Mesenchymal stem cell (in vitro differentiated cells and primary cell): ENCODE measurements at regions not wholly inside any gene's neighbourhood (a gene's known extent, or its start where the extent isn't known, plus 50 kb on each side); places are given as distances from the start of the nearest gene placed in this dataset.

Experiments
- DNase-seq: peaks from one replicate; pipeline ENCODE4 v3.0.0-alpha.2; 2013
- H2AFZ ChIP-seq: one replicate; pipeline ENCODE4 v1.6.1; 2013; ENCODE audit warnings: low read depth, mild to moderate bottlenecking, control low read depth, inconsistent platforms, low read length, moderate library complexity
- H2AK5ac ChIP-seq: 2 replicates; pipeline ENCODE4 v1.6.1; 2013; ENCODE audit warnings: low read length, moderate library complexity, mild to moderate bottlenecking, inconsistent platforms; ENCODE audit not compliant: severe bottlenecking
- H2BK120ac ChIP-seq: one replicate; pipeline ENCODE4 v1.6.1; 2013; ENCODE audit warnings: low read depth, mild to moderate bottlenecking, inconsistent platforms, low read length, moderate library complexity
- H2BK12ac ChIP-seq, 2 experiments: one replicate each; pipeline ENCODE4 v1.6.1; 2013; ENCODE audit warnings: inconsistent platforms in 2 of 2, low read length in 2 of 2, mild to moderate bottlenecking in 2 of 2, moderate library complexity in 2 of 2, control low read depth in 1 of 2
- H2BK15ac ChIP-seq: one replicate; pipeline ENCODE4 v1.6.1; 2013; ENCODE audit warnings: mild to moderate bottlenecking, low read depth, inconsistent platforms; ENCODE audit not compliant: poor library complexity, severe bottlenecking
- H2BK5ac ChIP-seq: 2 replicates; pipeline ENCODE4 v1.6.1; 2013; ENCODE audit warnings: low read depth, mild to moderate bottlenecking, low read length, control low read depth, inconsistent platforms; ENCODE audit not compliant: poor library complexity, severe bottlenecking
- H3K14ac ChIP-seq, 2 experiments: one replicate each; pipeline ENCODE4 v1.6.1; 2013; ENCODE audit warnings: inconsistent platforms in 2 of 2, low read length in 2 of 2, control low read depth in 1 of 2, mild to moderate bottlenecking in 1 of 2, moderate library complexity in 1 of 2
- H3K18ac ChIP-seq, 2 experiments: one replicate each; pipeline ENCODE4 v1.6.1; 2013; ENCODE audit warnings: inconsistent platforms in 2 of 2, low read length in 2 of 2, control low read depth in 1 of 2, low read depth in 1 of 2, mild to moderate bottlenecking in 1 of 2
- H3K23ac ChIP-seq, 2 experiments: one replicate each; pipeline ENCODE4 v1.6.1; 2013; ENCODE audit warnings: inconsistent platforms in 2 of 2, low read length in 2 of 2, mild to moderate bottlenecking in 2 of 2, moderate library complexity in 2 of 2, control low read depth in 1 of 2
- H3K27ac ChIP-seq: 2 replicates; pipeline ENCODE4 v1.5.1; 2013; ENCODE audit warnings: mild to moderate bottlenecking, moderate library complexity, low read length, control low read depth, inconsistent platforms; ENCODE audit not compliant: poor library complexity, severe bottlenecking
- H3K27me3 ChIP-seq, 2 experiments: 2 replicates each; pipeline versions ENCODE4 v1.6.1 to v1.7.0; 2013; ENCODE audit warnings: low read length in 2 of 2, mild to moderate bottlenecking in 2 of 2, moderate library complexity in 2 of 2, control low read depth in 1 of 2, inconsistent platforms in 1 of 2; ENCODE audit not compliant: control insufficient read depth in 1 of 2, insufficient read depth in 1 of 2
- H3K36me3 ChIP-seq, 2 experiments: 2 replicates each; pipeline versions ENCODE4 v1.6.1 to v1.7.0; 2013; ENCODE audit warnings: low read length in 2 of 2, control low read depth in 1 of 2, inconsistent platforms in 1 of 2, low read depth in 1 of 2, mild to moderate bottlenecking in 1 of 2; ENCODE audit not compliant: insufficient read depth in 2 of 2, control insufficient read depth in 1 of 2
- H3K4ac ChIP-seq, 2 experiments: one replicate each; pipeline ENCODE4 v1.6.1; 2013; ENCODE audit warnings: inconsistent platforms in 2 of 2, low read length in 2 of 2, mild to moderate bottlenecking in 2 of 2, moderate library complexity in 2 of 2, control low read depth in 1 of 2, low read depth in 1 of 2
- H3K4me1 ChIP-seq: 2 replicates; pipeline ENCODE4 v1.6.1; 2013; ENCODE audit warnings: low read depth, low read length, control low read depth; ENCODE audit not compliant: control insufficient read depth, insufficient read depth
- H3K4me2 ChIP-seq: 2 replicates; pipeline ENCODE4 v1.6.1; 2013; ENCODE audit warnings: low read length, mild to moderate bottlenecking, inconsistent platforms; ENCODE audit not compliant: poor library complexity, severe bottlenecking
- H3K4me3 ChIP-seq, 2 experiments: 2 replicates each; pipeline versions ENCODE4 v1.5.1 to v1.7.0; 2013; ENCODE audit warnings: low read length in 2 of 2, mild to moderate bottlenecking in 2 of 2, control low read depth in 1 of 2, low read depth in 1 of 2; ENCODE audit not compliant: insufficient read depth in 1 of 2
- H3K79me1 ChIP-seq: replicated peaks from 2 replicates; pipeline ENCODE4 v1.6.1; 2013; ENCODE audit warnings: mild to moderate bottlenecking, control low read depth, low read length, inconsistent platforms; ENCODE audit not compliant: poor library complexity, severe bottlenecking
- H3K9ac ChIP-seq: 2 replicates; pipeline ENCODE4 v1.7.0; 2013; ENCODE audit warnings: mild to moderate bottlenecking, low read length, moderate library complexity
- H3K9me3 ChIP-seq: 2 replicates; pipeline ENCODE4 v1.7.0; 2013; ENCODE audit warnings: mild to moderate bottlenecking, low read length; ENCODE audit not compliant: control insufficient read depth
- H4K8ac ChIP-seq: one replicate; pipeline ENCODE4 v1.6.1; 2013; ENCODE audit warnings: inconsistent platforms, mild to moderate bottlenecking, low read length, moderate library complexity
- H4K91ac ChIP-seq: one replicate; pipeline ENCODE4 v1.6.1; 2013; ENCODE audit warnings: mild to moderate bottlenecking, low read length, inconsistent platforms
- WGBS: methylation state at CpG from one replicate; pipeline ENCODE4 v1.1.7; 2013; ENCODE audit warnings: mixed read lengths; 5-methylcytosine and 5-hydroxymethylcytosine counted together

DNA sequence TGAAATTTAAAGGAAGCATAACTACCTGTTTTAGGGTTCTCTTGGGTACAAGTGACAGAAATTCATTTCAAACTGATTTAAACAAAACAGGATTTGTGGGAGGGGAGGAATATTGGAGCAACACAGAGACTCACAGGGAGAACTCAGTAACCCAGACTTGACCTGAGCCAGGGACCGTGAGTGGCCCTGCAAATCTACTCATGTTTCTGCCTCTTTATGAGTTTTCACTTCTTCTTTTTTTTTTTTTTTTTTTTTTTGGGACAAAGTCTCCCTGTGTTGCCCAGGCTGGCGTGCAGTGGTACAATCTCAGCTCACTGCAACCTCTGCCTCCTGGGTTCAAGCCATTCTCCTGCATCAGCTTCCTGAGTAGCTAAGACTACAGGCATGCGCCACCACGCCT lies 405.6 kb upstream of the ZNF608 start:
- H3K9ac ChIP-seq = no peak overlapping the region
- H3K27ac ChIP-seq = no peak overlapping the region
- no peak overlapping the region for H2AFZ ChIP-seq
- no peak overlapping the region for H2BK15ac ChIP-seq
- no peak for DNase-seq
- no peaks in the 10 kb centered on the region for H3K36me3 ChIP-seq
- no peak overlapping the region for H4K91ac ChIP-seq
- no peaks in the 10 kb centered on the region for H3K79me1 ChIP-seq
- H2BK120ac ChIP-seq = no peak overlapping the region
- H2BK5ac ChIP-seq = no peak overlapping the region
- no peaks in the 10 kb centered on the region for H3K9me3 ChIP-seq
- H3K4me1 ChIP-seq = no peaks in the 10 kb centered on the region
- H3K18ac ChIP-seq = no peak overlapping the region
- no peak overlapping the region for H2BK12ac ChIP-seq
- H2AK5ac ChIP-seq = no peak overlapping the region
- 63% methylated on average over 3 of the region's 4 CpGs for WGBS
- no peak overlapping the region for H3K23ac ChIP-seq
- no peak overlapping the region for H3K4ac ChIP-seq
- H3K14ac ChIP-seq = no peak overlapping the region
- H3K4me3 ChIP-seq = no peak overlapping the region
- H3K4me2 ChIP-seq = no peak overlapping the region
- H4K8ac ChIP-seq = no peak overlapping the region
- H3K27me3 ChIP-seq = no peaks in the 10 kb centered on the region

DNA sequence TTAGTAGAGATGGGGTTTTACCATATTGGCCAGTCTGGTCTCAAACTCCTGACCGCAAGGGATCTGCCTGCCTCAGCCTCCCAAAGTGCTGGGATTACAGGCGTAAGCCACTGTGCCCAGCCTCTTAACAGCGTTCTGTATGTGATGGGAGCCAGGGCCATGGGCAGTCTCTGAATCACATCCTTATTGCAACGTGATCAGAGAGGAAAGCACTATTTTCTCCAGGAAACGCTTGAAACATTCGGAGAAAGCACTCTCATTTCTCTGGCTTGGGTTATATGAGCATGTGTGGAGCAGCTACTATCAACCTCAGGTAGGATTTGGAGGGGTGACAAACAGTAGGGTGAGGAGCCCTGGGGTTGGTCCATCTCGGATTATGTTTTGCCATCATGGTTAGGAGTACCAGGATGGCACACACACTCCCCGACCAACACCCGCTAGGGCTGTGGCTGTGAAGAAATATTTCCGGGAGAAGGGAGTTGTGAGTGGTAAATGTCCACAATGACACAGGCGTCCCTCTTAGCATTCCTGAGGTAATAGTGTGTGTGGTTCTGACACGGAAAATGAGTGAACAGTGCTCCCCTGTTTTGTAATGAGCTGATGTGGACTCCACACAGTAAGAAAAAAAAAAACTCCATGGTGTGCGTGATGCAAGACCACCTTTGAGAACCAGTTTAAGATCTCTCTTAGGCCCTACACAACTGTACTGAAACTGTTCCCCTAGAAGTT lies 406.2 kb upstream of the ZNF608 start:
- Histone ChIP-seq H3K36me3 (no peaks in the 10 kb centered on the region), H2BK120ac (no peak overlapping the region), H2BK15ac (no peak overlapping the region), H3K4me1 (no peaks in the 10 kb centered on the region), H2BK5ac (no peak overlapping the region), H3K18ac (peak overlapping the region; percentile 9 to 16), H3K14ac (no peak overlapping the region), H3K4me2 (no peak overlapping the region), H3K27ac (no peak overlapping the region), H2BK12ac (peak overlapping the region; percentile 27 to 94), H3K9ac (no peak overlapping the region), H2AK5ac (no peak overlapping the region), H3K27me3 (peaks cover 0 to 3% of the 10 kb centered on the region in 2 experiments), H2AFZ (no peak overlapping the region), H3K4me3 (no peak overlapping the region), H3K9me3 (no peaks in the 10 kb centered on the region), H3K23ac (no peak overlapping the region), H4K8ac (no peak overlapping the region), H3K4ac (no peak overlapping the region), H4K91ac (peak overlapping the region; percentile 58), H3K79me1 (no peaks in the 10 kb centered on the region)
- 88% methylated on average over 13 of the region's 13 CpGs for WGBS
- peak; percentile 42 for DNase-seq

DNA sequence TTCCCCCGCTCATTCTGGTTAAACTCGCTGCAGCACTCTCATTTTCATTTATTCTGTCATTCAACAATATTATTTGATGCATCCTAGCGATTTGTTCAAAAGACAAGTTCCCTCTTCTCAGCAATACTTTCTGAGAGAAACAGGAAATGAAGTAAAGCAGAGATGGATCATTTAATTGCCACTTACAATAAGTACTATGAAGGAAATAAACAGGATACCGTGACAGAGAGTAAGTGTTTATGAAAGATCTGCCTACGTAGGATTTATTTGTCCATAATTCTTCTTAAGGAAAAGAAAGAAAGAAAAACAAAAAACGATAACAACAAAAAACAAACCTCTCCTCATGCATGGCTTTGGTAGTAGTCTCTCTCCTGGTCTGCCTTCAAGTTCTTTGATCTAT lies 406.8 kb upstream of the ZNF608 start:
- no peak overlapping the region for H3K4me2 ChIP-seq
- no peak overlapping the region for H2BK120ac ChIP-seq
- H3K23ac ChIP-seq = no peak overlapping the region
- peaks cover 0 to 4% of the 10 kb centered on the region in 2 experiments for H3K27me3 ChIP-seq
- no peak overlapping the region for H2AK5ac ChIP-seq
- no peak overlapping the region for H4K8ac ChIP-seq
- no peak overlapping the region for H3K18ac ChIP-seq
- no peak overlapping the region for H3K4ac ChIP-seq
- H3K36me3 ChIP-seq = no peaks in the 10 kb centered on the region
- H3K27ac ChIP-seq = no peak overlapping the region
- H3K4me3 ChIP-seq = no peak overlapping the region
- H2BK12ac ChIP-seq = no peak overlapping the region
- no peaks in the 10 kb centered on the region for H3K79me1 ChIP-seq
- H3K9me3 ChIP-seq = no peaks in the 10 kb centered on the region
- no peak overlapping the region for H2AFZ ChIP-seq
- no peak for DNase-seq
- H4K91ac ChIP-seq = no peak overlapping the region
- no peaks in the 10 kb centered on the region for H3K4me1 ChIP-seq
- H3K14ac ChIP-seq = no peak overlapping the region
- no peak overlapping the region for H2BK5ac ChIP-seq
- H3K9ac ChIP-seq = no peak overlapping the region
- no peak overlapping the region for H2BK15ac ChIP-seq
- 33% methylated on average over 3 of the region's 6 CpGs for WGBS

DNA sequence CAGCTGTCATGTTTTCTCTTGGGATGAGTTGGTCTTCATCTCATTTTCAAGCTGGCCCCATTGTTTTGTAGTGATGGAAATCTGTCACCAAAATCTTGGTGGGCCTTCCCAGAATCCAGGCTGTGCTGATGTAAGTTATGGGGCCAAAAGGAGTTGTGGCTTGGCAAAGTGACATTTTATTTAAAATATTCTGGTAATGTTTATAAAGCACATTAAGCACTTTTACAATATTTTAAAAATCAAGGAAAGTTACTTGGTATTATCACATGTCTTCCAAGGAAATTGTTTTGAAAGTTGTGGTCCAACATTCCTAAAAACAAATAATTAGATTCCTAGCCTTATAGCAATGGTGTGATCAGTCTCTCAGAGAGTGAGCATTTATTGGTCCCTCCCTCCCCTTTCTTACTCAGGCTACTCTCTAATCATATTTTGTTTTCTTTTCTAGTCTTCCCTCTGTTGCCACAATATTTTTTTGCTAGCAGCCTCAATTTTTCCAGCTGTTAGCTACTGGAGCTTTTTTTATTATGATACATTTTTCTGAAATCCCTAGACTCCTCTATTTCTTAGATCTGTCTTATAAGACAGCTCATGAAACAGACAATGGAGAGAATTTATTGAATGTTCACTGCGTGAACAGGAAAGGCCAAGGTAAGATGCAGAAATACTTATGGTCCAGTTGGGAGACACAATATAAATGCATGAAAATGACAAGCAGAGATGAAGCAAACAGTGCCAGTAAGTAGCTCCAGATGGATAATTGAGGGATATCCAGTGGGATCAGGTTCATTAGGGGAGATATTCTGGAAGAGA lies 408.1 kb upstream of the ZNF608 start:
- Histone ChIP-seq H3K18ac (no peak overlapping the region), H2BK15ac (no peak overlapping the region), H3K4me3 (no peak overlapping the region), H3K23ac (no peak overlapping the region), H3K9me3 (no peaks in the 10 kb centered on the region), H3K4me2 (no peak overlapping the region), H2AK5ac (no peak overlapping the region), H3K14ac (no peak overlapping the region), H2BK120ac (no peak overlapping the region), H3K27ac (no peak overlapping the region), H3K9ac (no peak overlapping the region), H3K79me1 (no peaks in the 10 kb centered on the region), H2BK12ac (peak overlapping the region in 1 of 2 experiments; percentile 37), H4K91ac (no peak overlapping the region), H3K36me3 (no peaks in the 10 kb centered on the region), H3K4ac (no peak overlapping the region), H3K4me1 (no peaks in the 10 kb centered on the region), H2BK5ac (no peak overlapping the region), H3K27me3 (peaks cover 0 to 4% of the 10 kb centered on the region in 2 experiments), H4K8ac (no peak overlapping the region), H2AFZ (no peak overlapping the region)
- 0% methylated on average over 1 of the region's 1 CpG for WGBS
- DNase-seq = no peak
